ENCODE measurements at regions not wholly inside any gene's neighbourhood (a gene's known extent, or its start where the extent isn't known, plus 50 kb on each side); places are given as distances from the start of the nearest gene placed in this dataset.

DNA sequence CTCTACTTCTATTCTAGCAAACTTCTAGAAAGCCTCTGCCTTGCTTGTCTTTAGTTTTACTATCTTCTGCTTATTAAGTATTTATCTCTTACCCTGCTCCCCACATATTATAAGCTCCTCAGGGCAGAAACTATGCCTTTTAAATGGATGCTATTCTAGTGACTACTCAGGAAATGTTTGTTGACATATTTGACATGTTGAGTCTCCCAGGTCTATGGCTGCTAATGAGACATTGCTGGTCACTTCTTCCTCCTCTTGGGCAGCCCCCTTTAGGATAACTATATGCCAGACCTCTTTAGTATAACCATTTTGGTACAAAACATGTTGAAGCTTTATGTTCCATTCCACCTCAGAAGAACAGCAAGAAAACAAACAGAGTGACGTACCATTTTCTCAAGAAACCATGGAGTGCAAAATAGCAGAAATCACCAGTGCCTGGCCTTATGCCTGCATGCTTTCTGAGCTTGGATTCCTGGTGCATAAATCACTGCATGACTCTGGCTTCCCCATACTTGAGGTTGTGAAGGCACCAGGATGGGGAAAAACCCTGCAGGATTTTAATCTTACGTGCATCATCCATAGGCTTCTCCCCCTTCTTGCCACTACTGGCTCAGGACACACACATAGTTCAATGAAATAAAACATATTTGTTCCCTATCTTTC lies 202.6 kb downstream of the TMX1 start (continued):
- TF ChIP-seq REST (IDR thresholded peaks at IDR 0.05; ENCODE audit: borderline replicate concordance), result no peak
- TF ChIP-seq EP300 (conservative IDR thresholded peaks at IDR 0.05; ENCODE audit: poor library complexity, severe bottlenecking), result no peak
- no peak for TF ChIP-seq SMC3 (conservative IDR thresholded peaks at IDR 0.05; ENCODE audit: poor library complexity)

- Histone ChIP-seq H3K4me3 (ENCODE audit: low read length) (no peak overlapping the region), H3K79me2 (replicated peaks; ENCODE audit: insufficient read depth, low read length) (no peaks in the 10 kb centered on the region), H3K27ac (ENCODE audit: low read length) (no peak overlapping the region), H3K36me3 (ENCODE audit: insufficient read depth, low read length) (no peaks in the 10 kb centered on the region), H3F3A (ENCODE audit: insufficient read depth, low read length, poor library complexity, severe bottlenecking) (no peaks in the 10 kb centered on the region), H3K27me3 (ENCODE audit: insufficient read depth, low read depth, low read length) (no peaks in the 10 kb centered on the region), H4K20me1 (ENCODE audit: insufficient read depth) (no peaks in the 10 kb centered on the region), H3K9me2 (ENCODE audit: insufficient read depth, low read length) (no peaks in the 10 kb centered on the region), H3K9me3 (ENCODE audit: low read length) (no peaks in the 10 kb centered on the region), H2AFZ (ENCODE audit: low read depth, low read length) (no peak overlapping the region), H3K9ac (ENCODE audit: low read length) (no peak overlapping the region), H3K4me2 (ENCODE audit: low read length) (no peak overlapping the region)
- no peak for TF ChIP-seq EP300 (conservative IDR thresholded peaks at IDR 0.05; ENCODE audit: poor library complexity, severe bottlenecking)
- TF ChIP-seq RAD21 (conservative IDR thresholded peaks at IDR 0.05), result no peak
- no peak for TF ChIP-seq MXI1 (conservative IDR thresholded peaks at IDR 0.05; ENCODE audit: poor library complexity, severe bottlenecking)
- no peak for TF ChIP-seq POLR2AphosphoS5 (IDR thresholded peaks at IDR 0.05)
- TF ChIP-seq EZH2 (IDR thresholded peaks at IDR 0.05; ENCODE audit: borderline replicate concordance, insufficient read depth, low read length, poor library complexity, severe bottlenecking), result no peak
- no peak for TF ChIP-seq TAF1 (IDR thresholded peaks at IDR 0.05; ENCODE audit: low read depth)
- TF ChIP-seq SMC3 (conservative IDR thresholded peaks at IDR 0.05; ENCODE audit: poor library complexity), result no peak
- TF ChIP-seq REST (IDR thresholded peaks at IDR 0.05; ENCODE audit: borderline replicate concordance), result no peak
Measured at GRCh38 chr14:51443195-51444018, 203.4 kb downstream of the TMX1 start.
